ENCODE measurements at regions not wholly inside any gene's neighbourhood (a gene's known extent, or its start where the extent isn't known, plus 50 kb on each side); places are given as distances from the start of the nearest gene placed in this dataset.

DNA sequence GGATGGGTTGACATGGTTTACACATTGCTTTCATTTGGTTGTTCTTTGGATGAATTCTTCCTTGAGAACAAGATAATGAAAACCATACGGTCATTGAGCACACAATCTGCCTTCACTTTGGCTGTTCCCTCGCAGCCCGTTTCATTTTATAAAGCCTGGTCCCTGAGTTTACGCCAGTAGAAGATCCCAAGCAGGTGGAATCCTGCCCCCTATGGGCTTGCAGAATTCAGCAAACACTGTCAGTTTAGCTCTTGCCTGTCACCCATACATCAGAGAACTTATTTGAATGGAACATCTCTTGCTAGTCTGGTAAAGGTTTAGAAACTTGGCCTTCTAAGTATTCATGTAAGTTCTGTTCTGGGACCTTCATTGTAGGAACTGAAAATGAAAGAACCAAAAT lies 666.4 kb upstream of the ZEB2 start:
- DNase-seq = no peak

DNA sequence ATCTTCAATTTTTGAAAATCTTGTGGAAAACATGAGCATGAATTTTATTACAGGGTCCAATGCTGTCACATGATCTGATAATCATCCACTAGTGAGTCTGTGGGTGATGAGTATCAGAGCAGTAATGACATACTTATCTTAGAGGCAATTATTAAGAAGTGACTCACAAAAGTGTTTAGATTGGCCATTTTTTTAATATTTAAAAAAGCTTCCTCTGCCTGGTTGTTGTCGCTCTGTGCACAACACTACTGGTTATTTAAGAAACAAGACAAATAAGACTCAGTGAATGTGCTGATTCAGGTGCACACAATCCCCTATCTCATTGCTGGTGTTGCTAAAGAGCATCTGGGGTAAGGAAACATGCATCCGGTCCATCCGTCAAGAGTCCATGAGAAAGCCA lies 665.8 kb upstream of the ZEB2 start:
- DNase-seq = no peak

DNA sequence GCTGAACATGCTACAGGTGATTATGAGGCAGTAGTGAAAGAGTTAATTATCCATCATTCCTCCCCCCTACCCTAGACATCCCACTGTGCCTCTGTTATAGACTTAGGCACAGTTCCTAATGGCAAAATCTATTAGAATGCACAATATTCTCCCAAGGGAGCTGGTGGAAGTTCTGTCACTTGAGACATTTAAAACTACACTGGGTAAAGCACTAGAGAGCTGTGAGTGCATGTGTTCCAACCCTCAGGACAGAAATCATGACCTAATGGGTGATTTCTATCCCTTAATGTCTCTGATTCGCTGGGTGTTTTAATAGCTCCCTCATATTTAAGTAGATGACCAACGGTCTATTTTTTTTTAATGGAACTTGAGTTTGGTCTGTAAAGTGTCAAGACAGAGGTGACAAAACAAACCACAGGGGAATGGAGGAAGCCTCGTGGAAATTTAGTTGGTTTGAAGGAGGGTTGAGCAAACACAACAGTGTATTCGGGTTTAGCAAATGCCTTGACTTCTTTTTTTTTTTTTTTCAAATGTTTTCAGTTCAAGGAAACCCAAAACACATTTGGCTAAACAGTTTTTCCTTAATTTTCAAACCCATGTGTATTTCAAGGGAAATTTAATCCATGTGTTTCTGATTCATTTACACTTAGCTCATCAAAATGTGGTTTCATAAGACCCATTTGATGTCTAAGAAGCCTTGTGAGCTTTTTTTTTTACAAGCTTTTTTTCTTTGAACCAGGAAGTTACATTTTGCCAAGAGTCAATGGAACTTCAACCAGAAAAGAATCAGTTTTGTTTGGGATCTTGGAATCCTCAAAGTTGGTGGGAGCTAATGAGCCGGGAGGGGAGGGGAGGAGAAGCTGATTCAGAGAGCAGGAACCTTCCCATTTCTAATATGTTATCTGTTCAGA lies 665.1 kb upstream of the ZEB2 start:
- DNase-seq = no peak

- no peak for DNase-seq
Observed at GRCh38 chr2:145169285-145169684, 649.4 kb upstream of the ZEB2 start.

DNA sequence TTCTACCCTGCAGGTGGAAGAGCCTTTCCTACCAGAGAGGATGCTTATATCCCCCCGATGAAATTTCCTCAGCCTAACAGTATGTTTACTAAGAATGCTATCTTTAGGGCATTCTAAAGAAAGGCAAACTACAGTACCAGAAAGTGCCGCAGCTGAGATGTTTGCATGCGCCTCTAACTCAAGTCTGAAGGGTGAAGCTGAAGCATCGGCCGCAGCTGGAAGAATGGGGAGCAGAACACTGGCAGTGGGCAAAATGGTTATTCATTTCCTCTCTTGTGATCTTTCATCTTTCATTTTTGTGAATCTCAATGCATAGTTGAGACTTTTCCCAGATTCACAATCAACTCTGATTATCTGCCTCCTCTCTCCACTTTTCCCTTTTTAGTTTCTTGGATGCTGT lies 648.2 kb upstream of the ZEB2 start:
- no peak for DNase-seq

DNA sequence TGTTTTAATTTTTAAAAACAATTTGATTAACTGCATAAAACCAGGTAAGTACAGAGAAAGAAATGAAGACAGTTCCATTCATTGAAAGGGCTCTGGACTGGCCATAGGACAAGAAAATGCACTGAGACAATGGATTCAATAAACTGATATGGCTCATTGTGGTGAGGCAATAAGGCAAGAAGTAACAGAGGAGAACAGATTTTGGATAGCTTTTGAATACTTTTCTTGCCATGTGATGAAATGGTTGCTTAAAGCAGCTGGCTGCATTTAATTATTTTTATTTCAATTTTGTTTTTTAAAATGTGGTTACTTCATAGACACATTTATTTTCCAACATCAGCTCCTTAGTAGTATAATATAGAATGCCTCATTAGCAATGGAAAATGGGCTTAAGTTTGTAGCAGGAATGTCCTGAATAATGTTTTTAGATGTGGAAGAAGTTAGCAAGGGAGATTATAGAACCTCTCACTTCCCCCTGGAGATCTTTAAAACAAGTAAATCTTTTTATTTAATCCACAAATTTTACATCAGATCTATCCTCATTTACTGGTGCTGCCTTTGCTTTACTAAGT lies 646.9 kb upstream of the ZEB2 start:
- no peak for DNase-seq

DNA sequence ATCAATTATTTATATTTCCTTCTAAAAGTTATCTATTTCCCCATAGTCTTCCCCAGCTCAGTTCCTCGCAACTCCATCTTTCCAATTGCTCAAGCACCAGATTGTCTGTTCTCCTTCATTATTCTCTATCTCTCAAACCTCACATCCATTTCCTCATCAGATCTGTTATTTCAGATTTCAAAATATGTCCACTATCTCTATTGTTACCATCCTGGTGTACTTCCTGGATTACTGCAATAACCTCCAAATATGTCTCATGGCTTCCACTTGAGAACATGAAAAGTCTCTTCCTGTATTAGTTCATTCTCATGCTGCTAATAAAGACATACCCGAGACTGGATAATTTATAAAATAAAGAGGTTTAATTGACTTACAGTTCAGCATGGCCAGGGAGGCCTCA lies 641.7 kb upstream of the ZEB2 start:
- no peak for DNase-seq

DNA sequence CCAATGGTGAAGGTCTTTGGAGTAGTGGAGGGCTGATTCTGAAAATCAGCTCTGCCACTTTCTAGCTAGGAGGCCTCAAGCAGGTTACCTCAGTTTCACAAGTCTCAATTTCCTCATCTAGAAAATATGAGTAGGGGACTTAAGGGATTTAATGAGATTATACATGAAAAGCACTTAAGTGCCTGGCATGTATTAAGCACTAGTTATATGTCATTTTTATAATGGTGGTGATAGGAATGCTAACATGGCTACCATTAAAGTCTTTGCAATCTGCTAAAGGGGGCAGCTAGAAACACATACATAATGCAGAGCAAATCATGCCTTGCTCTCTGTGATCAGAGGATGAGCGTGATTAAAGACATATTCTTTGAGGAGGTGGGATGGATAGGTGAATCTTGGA lies 640.9 kb upstream of the ZEB2 start:
- DNase-seq = no peak

- DNase-seq = no peak
Observed at GRCh38 chr2:145159676-145160075, 639.8 kb upstream of the ZEB2 start.

- peak; percentile 78 for DNase-seq
Observed at GRCh38 chr2:145157741-145158591, 638.0 kb upstream of the ZEB2 start.

DNA sequence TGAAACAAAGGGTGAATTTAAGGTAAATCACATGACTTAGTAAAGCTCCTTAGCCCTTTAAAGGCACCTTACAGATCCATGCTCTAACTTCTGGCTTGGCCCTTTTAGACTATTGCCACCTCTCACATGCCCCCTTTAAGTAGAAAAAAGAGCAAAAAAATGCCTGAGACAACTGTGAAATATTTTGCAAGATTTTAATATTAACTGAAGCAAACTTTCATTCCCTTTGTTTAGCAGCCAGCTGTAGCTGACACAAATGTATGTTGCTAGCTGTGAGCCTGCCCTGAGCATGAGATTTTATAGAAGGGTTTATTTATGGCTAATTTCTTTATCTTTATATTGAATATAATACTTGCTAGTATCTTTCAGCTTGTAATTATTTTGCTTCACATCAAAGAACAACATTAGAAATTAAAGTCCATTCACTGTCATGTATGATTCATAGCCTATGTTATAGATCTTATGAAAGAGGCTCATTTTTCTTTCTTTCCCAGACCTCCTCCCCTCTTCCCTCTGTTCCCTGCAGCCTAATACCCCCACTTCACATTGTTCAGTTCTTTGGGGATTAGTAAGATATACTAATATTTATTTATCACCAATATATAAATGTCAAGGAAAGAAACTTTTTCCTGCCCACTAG lies 637.2 kb upstream of the ZEB2 start:
- no peak for DNase-seq

GRCh38 chr2:145156199-145156598 lies 636.3 kb upstream of the ZEB2 start:
- no peak for DNase-seq

GRCh38 chr2:145155196-145155595 lies 635.3 kb upstream of the ZEB2 start:
- no peak for DNase-seq

DNA sequence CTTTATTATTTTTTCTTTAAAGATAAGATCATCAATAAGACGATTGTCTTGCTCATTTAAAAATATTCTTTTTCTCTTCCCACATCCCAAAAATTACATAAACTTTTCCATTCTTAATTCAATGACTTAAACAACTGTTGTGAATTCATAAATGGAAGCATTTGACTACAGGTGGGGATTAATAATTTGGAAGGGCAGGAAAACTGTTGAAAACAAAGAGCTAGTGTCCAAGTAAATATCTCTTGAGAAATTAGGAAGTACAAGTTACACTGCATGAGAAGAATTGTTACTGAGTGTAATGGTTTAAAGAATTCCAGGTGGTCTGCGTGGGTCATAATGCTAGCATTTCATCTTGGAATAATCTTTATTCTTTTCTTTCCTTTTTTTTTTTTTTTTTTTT lies 634.8 kb upstream of the ZEB2 start:
- no peak for DNase-seq

DNA sequence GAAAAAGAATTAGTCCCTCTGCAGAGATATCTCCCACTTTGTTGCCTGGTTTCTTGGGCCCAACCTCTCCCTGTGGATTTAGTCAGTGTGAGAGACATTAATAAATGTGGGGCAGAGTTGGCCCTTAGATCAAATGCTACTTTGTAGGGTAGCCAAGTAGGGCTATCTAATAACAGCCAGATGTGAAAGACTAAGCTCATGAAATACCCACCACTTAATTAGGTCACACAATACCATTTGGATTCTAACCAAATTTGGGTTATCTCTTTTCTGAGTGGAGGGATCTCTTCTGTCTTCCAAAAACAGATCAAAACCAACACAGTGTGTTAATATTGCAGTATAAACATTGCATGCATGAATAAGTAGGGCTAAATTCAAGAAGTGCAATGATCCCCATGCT lies 626.8 kb upstream of the ZEB2 start:
- no peak for DNase-seq

DNA sequence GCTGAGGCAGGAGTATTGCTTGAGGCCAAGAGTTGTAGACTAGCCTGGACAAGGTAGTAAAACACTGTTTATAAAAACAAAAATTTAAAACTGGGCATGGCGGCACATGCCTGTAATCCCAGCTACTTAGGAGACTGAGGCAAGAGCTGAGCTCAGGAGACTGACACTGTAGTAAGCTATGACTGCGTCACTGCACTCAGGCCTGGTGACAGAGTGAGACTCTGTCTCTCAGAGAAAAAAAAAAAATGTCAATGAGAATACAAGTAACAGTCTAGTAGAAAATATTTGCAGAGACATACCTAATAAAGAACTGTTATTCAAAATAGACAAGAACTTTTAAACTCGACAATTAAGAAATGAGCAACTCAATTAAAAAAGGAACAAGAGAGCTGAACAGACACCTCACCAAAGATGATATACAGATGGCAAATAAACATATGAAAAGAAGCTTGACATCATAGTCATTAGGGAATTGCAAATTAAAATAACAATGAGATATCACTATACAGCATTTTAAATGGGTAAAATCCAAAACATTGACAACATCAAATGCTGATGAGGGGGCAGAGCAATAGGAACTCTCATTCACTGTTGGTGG lies 624.3 kb upstream of the ZEB2 start:
- no peak for DNase-seq

DNA sequence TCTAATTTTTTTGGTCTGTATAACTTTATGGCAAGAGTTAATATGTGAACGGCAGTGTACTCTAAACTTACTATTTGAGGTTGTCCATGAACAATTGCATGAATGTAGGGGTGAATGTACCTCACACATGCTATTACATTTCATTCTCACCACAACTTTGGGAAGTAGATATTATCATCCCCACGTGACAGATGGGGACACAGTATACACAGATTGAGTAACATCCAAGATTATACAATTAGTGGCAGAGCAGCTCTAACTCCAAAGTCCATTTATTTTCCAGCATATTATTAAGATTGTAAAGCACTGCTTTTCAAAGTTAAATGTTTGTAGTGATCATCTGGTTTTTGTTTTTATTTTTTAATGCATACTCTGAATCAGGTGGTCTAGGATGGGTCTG lies 622.1 kb upstream of the ZEB2 start:
- no peak for DNase-seq

DNA sequence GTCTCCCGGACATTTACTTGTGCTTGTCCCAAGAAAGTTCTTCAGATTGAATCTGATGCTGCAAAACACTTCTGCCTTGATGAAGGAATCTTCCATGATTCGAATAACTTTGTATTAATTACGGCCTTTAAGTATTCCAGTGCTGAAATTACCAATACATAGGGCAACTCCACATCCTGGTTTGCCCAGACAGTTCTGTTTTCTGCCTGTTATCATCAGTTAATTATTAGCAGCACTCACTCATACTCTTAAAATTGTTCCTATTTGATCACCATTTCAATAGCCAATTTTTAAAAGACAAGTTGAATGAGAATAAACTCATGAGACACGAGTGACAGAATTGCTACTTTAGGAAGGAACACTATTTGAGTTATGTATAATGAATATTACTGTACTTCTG lies 620.7 kb upstream of the ZEB2 start:
- no peak for DNase-seq

DNA sequence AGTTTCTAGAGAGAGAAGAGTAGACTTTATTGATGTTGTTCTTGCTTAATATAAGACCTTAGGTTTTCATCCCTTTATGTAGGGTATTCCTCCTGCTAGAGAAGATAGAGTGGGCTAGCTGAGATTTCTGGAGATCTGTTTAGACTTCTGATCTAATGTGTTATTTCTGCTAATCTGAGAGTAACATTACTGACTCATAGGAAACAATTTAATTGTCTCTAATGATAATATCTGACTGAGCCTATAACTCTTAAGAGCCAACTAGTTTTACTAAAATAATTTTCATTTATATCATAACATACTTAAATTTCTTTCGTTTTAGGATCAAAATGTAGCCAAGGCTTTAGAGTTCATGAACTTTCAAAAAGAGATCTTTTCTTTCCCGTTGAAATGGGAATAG lies 618.7 kb upstream of the ZEB2 start:
- no peak for DNase-seq

DNA sequence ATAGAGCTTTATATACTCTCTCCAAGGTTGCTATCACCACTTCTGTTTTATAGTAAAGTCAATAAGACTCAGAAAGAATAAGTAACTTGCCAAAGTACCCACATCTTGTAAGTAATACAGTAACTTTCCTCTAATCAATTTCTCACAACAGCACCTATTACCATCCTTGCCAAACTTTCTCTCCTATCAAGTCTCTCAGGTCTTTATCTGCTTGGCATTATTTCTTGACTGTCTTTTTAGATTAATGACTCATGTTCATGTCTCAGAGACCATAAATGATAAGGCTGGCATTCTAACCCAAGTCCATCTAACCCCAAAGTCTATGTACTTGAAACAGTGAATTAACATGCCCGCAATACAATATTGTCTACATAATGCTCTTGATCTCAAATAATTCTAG lies 618.0 kb upstream of the ZEB2 start:
- DNase-seq = no peak

DNA sequence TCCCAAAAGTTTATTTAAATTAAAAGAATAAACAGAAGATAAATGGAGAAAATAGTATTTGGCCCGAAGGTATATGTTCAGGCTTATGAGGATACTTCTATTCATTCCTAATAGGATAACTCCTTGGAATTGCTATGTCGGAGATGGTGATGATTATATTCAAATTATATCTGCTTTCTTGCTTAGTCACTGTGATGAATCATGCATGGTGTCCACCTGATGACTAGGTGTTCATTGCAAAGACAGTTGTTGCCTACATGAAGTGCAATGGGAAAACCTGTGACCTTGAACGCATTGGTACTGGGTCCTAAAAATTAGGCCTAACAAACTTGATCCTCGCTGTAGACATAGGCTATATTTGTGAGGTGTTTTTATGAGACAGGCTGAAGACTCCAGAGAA lies 617.3 kb upstream of the ZEB2 start:
- no peak for DNase-seq

DNA sequence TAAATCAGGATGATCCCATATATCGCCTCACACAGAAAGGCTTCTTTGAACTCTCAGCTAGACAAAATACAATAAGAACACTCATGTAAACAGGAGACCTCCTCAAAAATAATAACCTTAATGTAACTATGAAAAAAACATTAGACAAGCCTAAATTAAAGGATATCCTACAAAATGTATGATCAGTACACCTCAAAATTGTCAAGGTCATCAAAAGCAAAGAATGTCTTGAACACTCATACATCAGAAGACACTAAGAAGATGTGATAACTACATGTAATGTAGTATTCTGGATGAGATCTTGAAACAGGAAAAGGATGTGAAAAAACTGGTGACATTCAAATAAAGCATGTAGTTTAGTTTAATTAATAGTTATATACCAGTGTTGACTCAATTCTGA lies 616.8 kb upstream of the ZEB2 start:
- DNase-seq = no peak

- no peak for DNase-seq
Observed at GRCh38 chr2:145126146-145126545, 606.2 kb upstream of the ZEB2 start.
